Activated CD4-positive, alpha-beta T cell treated with anti-CD3 and anti-CD28 coated beads for 4 hours (primary cell): ENCODE measurements at regions not wholly inside any gene's neighbourhood (a gene's known extent, or its start where the extent isn't known, plus 50 kb on each side); places are given as distances from the start of the nearest gene placed in this dataset.
"Not testable (repeated sequence)": the region's sequence is repeated elsewhere in the genome, so short reads cannot be mapped to it uniquely, and the experiment has no call there.

Experiments
- DNase-seq, 2 donors: peaks; one replicate each; pipeline ENCODE4 v3.0.0-alpha.2; 2020

DNA sequence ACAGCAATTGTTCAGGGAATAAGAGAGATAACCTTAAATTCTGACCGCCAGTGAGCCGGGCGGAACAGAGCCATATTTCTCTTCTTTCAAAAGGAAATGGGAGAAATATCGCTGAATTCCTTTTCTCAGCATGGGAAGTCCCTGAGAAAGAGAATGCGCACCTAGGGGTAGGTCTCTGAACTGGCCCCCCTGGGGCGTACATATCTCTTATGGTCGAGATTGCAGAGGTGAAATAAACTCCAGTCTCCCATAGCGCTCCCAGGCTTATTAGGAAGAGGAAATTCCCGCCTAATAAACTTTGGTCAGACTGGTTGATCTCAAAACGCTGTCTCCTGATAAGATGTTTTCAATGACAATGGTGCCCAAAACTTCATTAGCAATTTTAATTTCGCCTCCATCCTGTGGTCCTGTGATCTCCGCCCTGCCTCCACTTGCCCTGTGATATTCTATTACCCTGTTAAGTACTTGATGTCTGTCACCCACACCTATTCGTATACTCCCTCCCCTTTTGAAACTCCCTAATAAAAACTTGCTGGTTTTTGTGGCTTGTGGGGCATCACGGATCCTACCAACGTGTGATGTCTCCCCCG, 195.8 kb upstream of the HMCN1 start:
- DNase-seq, result not testable (repeated sequence)

DNA sequence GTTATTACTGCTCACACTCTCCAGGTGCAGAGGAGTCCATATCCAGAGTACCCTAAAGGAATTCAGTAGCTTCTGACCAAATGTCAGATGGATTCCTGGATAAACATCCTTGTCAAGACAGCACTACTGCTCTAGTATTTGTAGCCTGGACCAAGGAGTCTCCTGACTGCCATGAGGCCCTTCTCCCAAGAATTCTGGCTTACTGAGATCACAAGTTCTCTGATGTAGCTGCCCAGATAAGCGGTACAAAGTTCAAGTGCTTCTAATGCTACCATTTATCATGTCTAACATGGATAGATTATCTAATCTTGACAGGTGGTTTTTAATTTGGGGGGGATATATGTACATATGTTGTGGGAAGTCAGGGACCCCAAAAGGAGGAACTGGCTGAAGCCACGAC, 196.6 kb upstream of the HMCN1 start:
- no peak for DNase-seq

DNA sequence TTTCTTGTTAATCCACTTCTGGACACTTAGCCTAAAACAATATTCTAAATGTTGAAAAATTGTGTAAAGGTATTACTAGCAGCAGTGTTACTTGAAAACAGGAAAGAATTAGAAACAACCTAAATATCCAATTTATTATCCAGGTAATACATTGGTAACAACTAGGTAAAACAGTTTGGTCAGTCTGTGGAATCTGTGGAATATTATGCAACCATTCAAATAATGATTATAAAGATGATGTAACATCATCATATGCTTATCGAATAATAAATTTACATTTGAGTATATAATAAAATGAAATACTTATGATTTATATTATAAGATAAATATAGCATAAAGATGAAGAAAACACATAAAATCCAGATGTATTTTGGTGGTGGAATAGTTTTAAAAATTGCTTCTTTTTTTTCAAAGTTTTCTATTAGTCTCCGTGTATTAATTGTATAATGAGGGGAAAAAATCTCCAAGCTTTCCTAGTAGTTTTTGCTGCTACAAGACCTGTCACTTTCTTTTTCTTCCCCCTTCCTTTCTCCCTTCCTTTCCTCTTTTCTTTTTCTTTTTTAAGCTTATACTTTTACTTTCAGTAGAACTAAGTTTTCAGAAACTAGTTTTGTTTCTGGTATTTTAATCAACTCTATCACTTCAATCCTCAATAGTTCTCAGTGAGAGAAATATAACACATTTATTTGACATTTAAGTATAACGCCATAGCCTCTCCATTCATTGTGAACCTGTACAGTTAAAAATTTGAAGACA, 197.8 kb upstream of the HMCN1 start:
- DNase-seq, result no peak

DNA sequence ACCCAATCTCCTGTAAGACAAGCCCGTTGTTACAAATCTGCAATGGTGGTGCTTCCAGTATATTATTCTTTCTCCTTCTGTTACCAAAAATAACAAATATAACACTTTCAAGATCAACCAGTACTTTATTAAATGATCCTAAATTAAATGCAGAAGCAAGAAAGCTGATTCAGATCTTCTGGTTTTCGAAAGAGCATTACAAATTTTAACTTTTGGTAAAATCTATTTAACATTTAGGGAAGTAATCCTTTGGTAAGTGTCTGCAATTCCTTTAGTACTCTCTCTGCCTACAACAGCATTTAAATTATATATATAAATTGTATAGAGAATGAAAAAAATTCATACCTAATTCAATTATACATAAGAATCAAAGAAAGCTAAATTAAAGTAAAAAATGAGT, 198.6 kb upstream of the HMCN1 start:
- no peak for DNase-seq

DNA sequence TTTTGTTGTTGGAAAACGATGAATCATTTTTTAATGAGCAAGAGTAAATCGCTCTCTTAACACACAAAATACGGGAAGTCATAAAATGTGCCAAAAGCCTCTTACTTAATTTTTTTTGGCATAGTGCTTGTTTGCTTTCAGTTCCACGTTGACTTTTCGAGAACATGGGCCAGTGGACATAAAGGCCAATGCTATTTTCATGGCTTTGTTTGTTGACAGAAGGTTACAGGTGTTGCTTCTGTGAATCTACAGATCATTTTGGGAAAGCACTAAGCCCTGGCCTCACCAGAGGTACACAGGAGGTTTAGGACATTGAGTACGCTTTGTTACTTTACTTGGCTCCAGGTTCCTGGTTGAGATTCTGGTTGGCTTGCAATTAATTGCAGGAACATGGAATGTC, 199.4 kb upstream of the HMCN1 start:
- DNase-seq, result no peak

DNA sequence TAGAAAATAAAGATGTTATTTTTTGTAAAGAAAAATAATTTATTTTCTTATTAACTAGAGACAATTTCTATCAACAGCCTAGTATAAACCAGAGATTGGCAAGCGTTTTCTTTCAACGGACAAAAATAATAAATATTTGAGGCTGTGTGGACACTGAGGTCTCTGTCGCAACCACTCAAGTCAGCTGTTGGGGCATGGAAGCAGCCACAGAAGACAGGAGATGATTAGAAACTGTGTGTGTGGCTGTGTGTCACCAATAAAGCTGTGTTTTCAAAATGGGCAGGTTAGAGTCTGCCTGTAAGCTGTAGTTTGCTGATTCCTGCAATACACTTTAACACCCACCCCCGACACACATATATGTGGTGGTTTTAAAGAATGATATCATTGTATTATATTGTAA, 200.6 kb upstream of the HMCN1 start:
- no peak for DNase-seq

DNA sequence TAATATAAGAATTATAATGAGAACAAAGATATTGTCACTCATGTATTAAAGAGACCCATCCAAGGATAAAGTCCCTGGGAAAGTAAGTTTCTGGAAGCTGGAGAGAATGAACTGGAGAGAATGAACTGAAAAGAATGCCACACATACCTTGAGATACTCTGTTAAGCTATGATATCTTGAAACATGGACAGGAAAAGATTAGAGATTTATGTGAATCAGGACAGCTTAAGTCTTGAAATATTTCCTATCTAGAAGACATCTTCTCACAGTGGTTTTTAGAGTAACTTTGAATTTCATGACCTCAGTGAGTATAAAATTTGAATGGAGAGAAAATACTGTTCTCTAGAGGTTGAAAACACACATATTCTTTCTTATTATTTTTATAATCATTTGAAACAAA, 201.3 kb upstream of the HMCN1 start:
- no peak for DNase-seq

DNA sequence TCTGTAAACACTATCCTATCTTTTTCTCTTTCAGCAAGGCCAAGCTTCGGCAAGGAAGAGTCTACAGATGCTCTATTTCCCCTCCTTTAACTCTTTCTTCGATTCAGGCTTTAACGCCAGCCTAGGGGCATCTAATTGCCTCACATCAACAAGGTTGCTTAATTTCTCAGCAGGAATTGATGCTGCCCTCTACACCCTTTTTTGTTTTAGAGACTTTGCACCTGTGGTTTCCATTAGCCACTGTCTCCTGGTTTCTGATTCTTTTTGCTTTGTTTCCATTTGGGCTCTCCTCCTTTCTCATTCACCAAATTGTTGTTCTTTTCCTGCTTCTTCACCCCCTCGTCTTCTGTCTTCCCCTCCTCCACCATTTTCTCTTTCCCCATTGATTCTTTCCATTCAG, 202.4 kb upstream of the HMCN1 start:
- DNase-seq, result no peak

DNA sequence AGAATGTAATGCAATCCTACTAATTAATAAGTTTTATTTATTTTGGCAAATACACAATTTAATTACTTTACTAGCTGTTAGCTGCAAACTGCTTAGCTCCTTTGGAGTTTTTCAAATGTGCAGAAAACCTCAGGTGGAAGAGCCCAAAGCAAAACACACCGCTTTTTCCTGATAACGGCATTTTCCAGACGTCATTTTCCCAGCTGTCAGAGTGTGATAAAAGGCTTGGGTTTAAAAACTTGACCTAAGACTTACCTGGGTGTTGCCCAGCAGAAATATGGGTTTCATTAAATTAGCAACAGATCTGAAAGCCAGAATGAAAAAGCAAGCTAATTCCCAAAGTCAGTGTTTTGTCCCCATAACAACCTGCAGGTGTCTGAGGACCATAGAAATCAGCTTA, 204.0 kb upstream of the HMCN1 start:
- no peak for DNase-seq

DNA sequence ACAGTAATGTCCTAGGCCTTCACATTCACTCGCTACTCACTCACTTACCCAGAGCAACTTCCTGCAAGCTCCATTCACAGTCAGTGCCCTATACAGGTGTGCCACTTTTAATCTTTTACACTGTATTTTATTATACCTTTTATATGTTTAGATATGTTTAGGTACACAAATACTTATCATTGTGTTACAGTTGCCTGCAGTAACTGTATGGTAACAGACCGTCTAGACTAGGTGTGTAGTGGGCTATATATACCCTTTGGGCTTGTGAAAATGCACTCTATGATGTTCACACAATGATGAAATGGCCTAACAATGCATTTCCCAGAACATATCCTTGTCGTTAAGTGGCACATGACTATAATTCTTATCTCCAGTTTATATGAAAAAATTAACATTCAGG, 204.5 kb upstream of the HMCN1 start:
- no peak for DNase-seq

DNA sequence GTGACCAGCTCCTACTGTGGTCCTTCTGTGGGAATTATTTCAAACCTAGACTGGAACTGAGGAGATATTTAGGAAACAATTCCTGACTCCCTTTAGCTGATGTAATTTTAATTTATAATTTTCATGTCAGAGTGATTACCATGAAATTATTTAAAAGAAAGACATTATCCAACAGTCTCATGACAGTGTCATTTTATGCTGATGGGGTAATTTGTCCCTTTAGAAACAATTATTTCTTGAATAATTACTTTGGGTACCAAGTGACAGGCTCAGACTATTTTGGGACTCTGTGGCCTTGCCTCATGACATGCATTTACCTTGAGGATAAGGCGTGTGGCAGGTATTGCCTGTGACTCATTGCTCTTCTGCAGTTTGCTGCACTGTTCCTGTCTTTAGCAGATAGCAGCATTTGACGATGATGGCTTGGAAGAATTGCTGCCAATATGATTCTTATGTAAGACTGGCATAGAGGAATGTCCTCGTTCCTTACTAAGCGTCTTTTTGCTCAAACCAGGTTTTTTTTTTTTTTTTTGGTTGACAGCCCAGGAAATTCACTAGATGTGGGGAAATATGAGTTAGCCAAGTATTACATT, 206.0 kb upstream of the HMCN1 start:
- DNase-seq, result no peak

DNA sequence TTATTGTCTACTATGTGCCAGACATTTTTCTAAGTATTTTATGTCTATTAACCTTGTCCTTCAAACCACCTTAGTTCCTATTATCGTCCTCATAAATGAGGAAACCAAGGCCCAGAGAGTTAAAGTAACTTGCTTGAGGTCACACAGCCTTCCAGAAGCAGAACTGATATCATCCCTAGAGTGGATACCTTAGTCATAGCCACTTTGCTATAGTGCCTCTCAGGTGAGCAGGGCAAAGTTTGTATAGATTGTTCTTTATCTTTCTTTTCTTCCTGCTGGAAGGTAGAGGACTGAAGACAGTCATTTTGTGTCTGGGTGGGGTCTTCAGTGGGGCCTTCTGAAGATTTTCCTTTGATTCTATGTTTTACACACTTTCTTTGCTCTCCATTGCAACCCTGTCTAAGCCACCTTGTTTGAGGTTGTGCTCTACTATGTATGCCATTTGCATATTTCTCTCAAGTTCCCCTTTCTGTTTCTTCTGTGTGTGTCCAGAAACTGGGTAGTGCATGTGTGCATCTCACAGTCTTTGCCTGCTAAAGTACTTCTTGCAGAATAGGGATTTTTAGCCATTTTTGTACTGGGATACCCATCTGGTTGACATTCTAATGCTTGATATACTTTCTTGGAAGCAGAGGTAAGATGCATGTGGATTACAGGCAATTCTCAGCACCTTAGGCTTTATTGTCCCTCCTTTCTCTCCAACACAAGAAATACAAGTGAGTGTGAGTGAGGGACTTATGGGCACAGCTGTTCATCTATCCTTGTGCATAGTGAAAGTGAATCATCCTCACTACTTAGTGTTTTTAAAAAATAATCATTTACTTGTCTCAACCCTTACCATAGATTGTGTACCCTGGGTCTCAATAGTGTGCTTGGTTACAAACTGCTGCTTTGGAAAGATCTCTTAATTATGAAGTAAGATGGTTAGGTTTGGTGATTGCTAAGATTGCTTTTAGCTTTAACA, 207.6 kb upstream of the HMCN1 start:
- no peak for DNase-seq

DNA sequence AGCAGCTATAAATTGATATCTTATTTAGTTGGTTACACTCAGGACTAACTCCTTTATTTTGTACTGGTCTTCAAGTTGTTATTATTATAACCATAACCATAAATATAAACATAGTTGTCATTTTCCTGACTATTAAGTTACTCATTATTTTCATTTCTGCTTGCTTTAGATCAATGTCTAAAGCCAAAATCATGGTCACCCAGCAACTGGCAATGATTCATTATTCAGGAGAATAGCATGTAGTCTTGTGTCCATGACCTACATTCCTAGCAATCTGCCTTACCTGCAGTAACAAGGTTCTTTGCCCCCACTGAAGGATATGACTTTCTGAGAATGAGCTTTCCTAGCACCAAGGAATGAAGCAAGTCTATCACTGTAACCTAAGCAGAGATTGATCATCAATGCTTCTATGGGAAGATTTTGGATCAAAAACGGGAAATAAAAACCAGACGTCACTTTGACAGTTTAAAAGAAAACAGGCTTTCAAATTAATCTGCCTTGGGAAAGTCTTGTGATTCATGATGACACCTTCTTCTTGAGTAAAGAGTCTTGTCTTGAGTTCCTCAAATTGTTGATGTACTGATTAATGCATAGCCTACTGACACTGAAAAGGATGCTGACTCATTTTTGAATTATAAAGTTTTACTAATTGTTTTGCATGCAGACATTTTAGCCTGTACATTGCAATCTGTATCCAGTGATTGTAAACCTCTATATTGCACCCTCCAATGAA, 203.3 kb upstream of the IVNS1ABP start:
- DNase-seq, result no peak

DNA sequence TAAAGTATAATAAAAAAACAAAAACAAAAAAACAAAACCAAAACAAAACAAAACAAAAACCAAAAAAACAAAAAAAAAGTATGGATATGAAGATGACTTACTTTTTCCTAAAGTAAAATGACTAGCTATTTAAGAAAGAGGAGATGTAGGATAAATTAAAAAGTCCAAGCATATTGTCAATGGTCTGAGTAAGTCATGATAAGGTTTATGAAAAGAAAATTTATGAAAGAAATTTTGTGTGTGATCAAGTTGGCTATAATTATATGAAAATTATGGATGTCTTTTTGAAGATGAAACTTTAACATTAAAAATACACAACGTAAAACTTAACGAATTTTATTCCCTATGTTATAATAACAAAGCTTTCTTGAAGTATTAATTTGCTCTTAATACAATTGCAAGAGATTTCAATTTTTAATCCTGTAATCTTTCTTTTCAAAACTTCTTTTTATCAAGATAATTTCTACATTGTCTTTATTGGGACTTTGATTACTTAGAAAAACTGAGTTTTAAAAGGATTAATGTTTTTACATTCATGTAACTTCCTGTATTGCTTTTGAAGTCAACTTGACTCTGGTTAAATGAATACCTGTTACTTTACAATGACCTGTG, 200.9 kb upstream of the IVNS1ABP start:
- no peak for DNase-seq

DNA sequence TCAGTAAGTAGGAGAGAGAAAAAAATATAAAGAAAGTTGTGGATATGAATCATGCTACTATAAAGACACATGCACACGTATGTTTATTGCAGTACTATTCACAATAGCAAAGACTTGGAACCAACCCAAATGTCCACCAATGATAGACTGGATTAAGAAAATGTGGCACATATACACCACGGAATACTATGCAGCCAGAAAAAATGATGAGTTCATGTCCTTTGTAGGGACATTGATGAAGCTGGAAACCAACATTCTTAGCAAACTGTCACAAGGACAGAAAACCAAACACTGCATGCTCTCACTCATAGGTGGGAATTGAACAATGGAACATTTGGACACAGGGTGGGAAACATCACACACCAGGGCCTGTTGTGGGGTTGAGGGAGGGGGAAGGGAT, 200.3 kb upstream of the IVNS1ABP start:
- not testable (repeated sequence) for DNase-seq

DNA sequence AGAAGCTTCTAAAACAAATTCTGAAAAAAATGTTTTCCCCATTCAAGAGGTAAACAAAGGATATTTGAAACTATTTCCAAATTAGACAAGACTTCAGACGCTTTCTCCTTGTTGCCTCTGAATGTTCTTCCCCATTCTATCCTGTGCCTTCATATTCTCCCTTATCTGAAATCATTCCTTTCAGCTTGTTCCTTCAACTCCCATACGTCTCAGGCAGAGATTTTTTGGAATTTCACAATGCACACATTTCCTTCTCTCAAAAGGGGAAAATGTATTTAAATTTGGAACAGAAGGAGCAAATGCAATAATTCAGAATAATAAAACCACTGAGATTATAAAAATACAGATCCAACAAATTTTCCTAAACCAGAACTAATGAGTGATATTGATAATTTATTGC, 198.7 kb upstream of the IVNS1ABP start:
- DNase-seq, result no peak

DNA sequence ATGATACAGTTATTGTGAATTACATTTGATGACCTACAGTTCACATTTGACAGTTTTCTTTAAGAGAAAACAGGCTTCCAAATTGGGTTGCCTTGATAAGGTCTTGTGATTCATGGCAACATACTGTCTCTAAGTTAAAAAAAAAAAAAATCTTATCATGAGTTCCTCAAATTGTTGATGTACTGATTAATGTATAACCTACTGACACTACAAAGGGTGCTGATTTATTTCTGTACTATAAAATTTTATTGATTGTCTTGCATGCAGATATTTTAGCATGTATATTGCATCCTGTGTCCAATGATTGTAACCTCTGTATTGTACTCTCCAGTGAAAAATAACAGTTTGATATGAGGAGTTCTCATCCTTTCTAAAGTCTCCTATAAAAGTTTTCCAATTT, 197.3 kb upstream of the IVNS1ABP start:
- no peak for DNase-seq

DNA sequence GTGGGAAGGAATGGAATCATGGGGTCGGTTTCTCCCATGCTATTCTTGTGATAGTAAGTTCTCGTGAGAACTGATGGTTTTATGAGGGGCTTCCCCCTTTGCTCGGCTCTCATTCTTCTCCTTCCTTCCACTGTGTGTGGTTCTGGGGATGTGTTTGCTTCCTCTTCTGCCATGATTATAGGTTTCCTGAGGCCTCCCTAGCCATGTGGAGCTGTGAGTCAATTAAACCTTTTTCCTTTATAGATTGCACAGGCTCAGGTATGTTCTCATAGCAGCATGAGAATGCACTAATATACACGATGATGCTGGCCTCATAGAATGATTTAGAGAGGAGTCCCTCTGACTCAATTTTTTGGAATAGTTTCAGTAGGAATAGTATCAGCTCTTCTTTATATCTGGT, 195.4 kb upstream of the IVNS1ABP start:
- DNase-seq, result no peak

DNA sequence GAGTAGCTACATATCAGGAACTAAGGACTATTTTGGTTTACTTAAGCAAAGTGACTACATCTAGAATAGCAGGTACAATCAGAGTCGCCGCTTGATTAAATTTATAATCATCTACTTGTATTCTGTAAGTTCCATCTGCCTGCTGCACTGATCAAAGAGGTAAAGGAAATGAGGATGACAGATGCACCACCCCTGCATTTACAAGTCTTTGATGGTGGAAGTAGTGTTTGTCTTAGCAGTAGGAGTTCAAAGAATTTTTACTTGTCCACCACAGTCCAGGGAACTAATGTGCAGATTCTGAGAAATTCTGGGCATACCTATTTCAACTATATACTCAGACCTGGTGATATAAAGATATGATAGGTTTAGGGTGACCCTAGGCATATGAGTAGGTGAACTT, 184.1 kb upstream of the IVNS1ABP start:
- DNase-seq, result no peak

DNA sequence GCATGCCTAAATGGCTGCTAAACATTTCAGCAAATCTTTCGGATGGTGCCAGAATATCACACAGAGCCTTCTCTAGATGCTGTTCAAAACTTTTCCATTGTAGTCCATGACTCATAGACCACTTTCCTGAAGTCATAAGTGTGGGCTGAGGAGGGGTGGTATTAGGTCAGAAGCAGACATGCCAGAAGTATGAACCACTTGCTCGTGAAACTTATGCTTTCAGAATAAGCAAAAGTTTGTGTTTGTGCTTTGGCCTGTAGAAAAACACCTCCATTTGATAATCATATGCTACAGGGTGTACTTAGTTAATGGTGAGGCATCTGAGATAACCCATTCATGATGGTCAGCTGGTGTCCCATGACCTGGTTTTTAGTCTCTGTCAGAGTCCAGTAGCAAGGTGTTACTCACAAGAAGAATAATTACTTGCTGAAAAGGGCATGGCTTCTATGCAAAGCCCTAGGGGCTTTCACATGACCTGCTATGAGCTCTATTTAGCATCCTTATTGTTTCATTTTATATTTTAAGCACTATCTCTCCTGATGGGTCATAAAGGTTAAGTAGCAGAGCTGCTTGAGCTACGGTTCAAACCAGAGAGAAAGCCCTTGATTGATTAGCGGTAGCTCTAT, 183.1 kb upstream of the IVNS1ABP start:
- DNase-seq, result no peak

DNA sequence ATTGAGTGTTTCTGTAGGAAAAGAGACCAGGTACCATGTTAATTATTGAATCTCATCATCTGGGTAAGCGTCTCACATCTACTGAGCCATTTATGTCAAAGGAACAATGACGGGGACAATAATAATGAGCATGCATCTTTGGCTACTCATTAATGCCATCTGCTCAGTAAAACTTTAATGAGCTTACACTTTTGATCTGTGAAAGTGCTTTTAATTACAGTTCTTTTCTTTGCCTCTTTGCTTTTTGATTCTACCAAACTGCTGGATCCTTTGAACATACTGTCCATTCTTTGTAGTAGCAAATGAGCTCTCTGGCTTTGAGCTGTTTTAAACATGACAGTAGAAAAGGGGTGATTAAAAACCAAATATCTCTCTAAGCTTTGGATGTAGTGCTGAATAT, 181.2 kb upstream of the IVNS1ABP start:
- no peak for DNase-seq

DNA sequence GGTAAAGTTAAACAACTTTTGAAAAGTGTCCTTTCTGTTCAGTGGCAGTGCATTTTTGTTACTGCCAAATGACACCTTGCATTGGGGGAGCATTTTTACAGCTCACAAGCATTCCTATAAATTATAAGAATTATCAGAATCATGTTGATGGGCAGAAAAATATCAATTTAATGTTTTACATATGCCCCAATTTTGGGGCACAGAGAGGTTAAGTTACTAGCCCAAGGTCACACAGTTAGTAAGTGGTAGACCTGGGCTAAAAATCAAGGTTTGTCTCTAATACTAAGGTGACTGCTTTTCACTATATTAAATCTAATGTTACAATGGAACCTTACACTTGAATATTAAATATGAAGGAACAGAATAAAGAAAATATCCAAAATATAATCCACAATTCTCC, 180.1 kb upstream of the IVNS1ABP start:
- no peak for DNase-seq
